Stimulated activated CD4-positive, alpha-beta T cell treated with anti-CD3 and anti-CD28 coated beads, Interleukin-2, amount 100 ng/mL, for 4 hours (primary cell): ENCODE measurements at regions not wholly inside any gene's neighbourhood (a gene's known extent, or its start where the extent isn't known, plus 50 kb on each side); places are given as distances from the start of the nearest gene placed in this dataset.

Experiments used
- DNase-seq: peaks from one replicate; pipeline ENCODE4 v3.0.0-alpha.2; 2020; ENCODE audit warnings: low read depth

DNA sequence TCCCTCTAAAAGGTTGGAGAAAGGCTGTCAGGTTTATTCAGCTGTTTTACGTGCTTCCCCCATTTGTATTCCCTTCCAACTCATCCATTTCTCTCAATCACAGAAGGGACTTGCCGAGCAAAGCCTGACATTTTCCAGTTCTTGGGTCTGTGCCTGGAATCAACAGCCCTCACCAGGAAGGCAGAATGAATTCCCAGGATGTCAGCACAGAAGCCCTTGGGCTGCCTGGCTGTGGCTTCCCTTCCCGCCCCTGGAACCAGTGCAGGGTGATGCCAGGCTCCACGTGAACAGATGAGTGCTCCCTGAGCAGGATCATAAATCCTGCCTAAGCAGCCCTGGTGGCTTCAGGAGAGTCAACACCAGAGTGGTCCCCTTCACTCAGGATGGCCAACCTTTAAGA, 86.1 kb upstream of the CD83 start:
- DNase-seq: no peak

DNA sequence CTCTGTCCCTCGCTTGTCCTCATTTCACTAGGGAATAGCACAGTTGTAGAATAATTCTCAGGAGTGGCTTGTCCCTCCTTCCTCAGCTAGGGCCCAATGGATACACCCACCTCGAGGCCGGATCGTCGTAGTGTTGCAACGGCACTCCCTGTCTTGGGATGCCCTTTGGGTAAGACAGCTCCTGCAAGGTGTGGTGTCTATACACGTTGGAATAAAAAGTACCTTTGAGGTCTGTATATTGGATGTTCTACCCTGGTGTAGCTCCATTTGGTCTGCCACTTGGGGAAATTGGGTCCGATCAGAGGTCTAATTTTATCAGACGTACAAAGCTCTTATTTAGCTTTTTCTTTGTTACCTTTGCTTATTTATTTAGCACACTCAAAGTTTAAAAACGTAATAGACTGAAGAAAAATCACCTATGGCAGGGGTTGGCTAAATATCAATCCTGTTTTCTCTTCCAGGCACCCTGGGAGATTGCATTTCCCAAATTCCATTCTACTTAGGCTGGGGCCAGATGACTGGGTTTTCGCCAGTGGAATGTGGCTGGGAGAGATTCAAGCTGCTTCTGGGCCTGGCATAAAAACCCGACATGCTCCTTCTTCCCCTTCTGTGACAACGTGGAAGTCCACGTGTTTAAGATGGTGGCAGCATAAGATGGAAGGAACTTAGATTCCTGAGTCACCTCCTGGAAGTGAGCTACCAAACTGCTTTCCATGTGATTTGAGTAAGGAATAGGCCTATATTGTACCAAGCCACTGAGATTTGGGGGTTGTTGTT, 82.3 kb upstream of the CD83 start:
- no peak for DNase-seq

DNA sequence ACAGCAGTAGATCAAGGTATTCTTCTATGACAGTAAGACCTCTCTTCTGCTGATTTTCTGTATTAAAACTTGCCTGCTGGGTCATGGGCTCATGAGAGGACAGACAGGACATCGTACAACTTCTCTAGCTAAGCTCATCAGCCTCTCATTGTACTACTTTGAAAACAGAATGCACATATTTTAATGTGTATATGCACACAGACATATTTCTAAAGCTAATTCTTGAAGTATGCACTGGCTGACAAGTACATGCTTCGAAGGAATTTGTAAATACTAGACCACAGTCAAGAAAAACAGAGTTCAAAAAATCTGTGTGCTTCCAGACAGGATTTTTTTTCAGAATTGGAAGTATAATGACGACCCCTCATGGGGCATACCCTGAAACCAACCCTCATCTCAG, 81.7 kb upstream of the CD83 start:
- DNase-seq: no peak

DNA sequence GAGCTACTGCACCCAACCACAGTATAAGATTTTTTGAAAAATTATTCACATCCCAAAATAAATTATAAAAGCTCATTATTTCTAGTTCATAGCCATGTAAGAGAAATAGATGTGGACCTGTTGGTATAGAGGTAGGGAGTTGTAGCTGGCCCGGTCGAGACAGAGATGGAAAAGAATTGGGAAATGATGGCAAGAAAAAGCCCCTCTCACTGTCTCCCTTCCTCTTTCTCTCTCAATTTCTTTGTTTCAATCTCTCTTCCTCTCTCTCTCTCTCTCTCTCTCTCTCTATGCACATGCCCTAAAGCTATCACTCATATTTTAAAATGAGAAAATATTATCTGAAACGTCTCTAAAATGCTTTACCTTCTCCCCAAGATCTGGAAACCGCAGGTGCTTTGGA, 80.7 kb upstream of the CD83 start:
- no peak for DNase-seq

DNA sequence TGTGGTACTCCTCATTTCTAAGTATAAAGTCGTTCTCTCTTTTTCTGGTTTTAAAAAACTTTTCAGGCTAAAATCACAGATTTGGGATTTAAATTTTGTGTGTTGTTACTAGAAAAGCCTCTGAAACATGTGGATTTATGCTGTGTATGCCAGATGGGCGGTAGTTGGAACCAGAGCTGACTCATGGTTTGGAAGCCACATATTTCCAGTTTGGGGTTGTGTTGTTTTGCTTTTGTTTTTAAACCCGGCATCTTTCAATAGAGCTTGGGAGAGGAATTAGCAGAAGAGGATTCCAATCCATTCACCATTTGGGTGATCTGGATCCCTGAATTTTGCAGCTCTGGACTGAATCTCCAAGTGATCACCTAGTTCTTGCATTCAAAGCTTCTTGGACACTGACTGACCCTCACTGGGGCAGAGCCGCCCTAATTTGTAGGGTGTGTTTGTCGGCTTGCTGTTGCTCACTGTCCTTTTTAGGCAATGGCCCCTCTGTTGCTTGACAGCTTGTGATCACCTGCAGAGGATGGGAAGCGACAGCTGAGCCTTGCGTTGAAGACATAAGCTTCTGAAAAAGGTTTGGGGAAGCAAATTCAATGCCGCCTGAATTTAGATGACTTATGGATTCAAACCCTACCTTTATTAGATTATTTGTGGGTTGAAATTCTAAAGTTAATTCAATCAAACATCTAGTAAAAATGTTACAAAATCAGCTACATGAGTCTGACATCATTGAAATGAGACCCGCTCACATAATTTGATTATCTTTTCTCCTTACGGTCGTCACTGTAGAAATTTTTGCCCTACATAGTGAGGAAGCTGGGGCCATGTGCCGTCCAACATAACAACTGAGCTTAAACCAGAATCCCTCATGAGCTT, 79.9 kb upstream of the CD83 start:
- no peak for DNase-seq

DNA sequence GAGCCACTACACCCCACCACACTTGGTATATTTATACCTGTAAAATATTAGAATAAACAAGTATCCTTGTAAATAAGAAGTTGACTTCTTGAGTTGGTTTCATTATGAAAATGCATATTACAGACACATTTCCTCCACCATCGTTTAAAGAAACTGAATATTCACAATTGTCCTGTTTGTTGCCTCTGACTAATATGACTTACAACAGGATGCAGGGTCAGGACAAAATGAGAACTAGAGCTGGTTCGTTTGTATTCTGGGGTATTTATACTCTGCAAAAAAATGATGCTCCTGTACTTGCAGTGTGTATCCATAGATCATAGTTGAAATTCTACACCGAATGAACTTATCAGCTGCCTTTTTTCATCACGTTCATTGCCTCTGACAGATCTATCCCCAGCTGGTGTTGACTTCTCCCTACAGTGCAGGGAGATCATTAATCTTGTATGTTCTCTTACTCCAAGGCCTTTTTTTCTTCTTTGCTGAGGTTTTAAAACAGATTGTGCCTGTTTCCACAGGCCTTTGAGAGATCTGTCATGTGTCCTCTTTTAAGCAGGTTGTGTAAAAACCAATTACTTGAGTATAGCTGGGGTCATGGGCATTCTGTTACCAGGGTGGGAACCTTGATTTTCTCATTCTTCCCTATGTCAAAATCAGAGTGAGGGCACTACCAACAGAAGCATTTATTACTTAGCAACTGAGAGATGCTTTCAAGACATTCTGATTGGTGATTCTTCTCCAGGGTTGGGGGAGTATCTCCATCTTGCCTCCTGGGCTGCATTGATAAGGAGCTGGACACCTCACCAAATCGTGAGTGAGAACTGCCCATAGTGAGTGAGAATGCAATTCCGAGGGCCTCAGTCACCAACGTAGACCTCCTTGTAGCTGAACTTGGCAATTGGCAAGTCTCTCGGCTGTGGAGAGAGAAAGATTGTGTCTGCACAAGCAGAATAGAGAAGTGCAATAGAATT, 78.8 kb upstream of the CD83 start:
- no peak for DNase-seq

DNA sequence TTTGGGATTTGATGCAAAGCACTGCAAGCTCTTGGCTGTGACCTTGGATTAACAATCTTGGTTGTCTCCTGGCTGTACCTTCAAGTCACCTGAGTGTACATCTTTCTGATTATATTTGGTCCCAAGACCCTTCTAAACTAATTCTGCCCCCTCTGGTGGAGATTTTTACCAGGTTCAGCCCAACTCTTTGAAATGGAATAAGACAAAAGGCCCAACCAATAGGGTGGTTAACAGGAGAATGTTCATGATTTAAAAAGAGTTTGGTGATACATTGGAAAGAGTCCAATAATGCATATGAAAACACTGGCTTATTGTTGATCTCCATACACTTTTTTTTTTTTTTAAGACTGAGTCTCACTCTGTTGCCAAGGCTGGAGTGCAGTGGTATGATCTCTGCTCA, 77.5 kb upstream of the CD83 start:
- DNase-seq: no peak

DNA sequence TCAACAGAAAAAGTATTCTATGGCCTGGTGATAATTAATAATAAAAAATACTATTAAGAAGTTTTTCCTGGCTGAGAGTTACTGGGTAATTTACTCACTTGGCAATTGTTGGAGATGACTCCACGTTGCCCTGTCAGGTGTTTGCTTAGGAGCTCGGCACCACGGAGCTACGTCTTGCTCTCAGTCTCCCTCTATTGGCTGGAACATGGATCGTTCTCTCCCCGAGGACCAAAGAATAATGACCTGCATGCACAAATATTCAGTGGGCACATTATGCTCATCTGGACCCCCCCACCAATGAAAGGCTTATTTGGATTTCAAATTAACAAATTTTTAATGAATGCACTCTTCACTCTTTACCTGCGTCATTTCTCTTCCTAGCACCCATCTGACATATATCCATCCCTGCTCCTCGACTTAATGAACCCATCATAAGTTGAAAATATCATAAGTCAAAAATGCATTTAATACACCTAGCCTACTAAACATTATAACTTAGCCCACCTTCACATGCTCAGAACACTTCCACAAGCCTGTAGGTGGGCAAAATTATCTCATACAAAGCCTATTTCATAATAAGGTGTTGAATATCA, 71.0 kb upstream of the CD83 start:
- DNase-seq: peak; percentile 28

DNA sequence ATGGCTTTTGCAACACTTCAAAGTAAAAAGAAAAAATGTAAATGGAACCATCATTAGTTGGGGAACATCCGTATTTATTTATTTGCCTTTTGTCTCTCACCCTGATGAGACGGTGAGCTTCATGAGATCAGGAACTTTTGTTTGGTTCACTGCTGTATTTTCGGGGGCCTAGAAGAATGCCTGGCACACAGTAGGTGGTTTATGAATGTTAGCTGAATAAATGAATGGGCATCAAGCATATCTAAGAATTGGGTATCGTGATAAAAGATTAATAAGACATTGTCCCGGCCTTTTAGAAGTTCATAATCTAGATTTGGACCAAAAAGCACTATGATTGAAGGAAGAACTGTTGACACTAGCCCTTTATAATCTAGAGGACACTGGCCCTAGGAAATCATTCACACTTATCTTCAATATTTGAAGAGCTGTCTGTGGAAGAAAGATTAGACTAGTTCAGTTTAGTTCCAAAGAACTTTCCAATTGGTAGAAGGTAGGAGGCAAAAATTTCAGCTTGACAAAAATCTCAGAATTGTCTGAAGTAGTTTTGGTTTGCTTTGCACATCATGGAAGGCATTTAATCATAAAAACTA, 70.3 kb upstream of the CD83 start:
- DNase-seq: no peak

DNA sequence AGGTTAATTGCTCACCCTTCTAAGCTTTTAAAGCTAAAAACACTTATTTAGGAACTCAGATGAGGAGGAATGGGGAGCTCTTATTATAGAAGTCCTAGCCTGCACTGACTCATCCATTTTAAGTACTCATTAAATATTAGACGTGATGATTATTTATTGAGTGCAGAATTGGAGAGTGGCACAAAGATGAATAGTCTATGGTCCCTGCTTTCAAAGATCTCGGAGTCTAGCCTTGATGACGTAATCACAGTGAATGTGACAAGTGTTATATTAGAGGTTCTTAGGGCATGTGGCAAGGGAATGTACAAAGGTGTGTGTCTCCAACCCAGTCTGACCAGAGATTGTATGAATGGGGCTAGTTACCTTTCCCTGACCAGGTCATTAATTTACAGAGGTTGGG, 68.7 kb upstream of the CD83 start:
- no peak for DNase-seq

DNA sequence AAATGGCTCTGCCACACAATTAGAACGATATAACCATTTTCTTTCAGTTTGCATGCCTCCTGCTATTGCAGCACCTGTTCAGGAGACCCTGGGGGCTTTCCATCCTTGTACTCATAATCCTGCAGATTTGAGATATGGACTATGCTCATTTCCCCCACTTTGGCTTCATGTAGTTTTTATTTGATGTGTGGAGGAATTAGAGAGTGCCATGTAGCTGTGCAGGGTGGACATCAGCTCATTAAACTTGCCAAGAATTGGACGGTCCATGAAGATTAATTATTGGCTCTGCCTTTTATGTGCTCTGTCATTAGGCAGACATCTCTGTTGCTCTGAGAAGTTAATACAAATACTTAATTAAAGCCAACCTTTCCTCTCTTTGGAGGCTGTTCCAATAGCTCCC, 66.2 kb upstream of the CD83 start:
- no peak for DNase-seq

DNA sequence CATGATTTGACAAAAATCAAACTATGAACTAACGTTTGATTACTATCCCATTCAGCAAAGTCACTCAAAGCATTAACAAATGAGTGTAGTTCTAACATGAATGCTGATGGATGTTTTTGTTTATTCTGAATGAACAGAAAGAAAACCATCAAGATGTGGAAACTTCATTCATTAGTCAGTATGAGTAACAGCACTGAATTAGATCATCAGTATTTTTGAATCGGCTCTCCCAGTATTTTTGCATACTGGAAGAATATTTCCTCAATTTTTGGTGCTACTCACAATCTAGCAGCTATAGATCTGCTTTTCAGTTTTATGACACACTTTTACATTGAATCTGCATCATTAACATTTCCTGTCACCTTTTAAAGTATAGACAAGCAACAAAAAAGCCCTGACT, 63.8 kb upstream of the CD83 start:
- no peak for DNase-seq

DNA sequence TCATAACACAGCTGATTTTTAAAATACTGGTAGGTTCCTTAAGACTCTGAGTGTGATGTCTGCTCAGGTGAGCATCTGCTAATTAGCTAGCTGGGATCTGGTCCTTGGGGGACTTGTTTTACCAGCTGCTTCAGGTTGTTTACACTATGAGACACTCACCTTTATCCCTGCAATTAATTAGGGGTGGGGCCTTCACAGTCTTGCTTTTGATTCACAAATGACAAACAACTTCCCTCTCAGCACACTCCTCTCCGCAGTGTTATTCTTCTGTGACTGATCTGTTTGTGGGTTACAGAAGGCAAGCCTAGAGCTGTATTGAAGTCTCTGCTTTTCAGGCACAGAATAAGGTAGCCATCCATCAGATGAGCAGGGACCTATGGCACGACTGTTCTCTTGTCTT, 62.0 kb upstream of the CD83 start:
- no peak for DNase-seq

DNA sequence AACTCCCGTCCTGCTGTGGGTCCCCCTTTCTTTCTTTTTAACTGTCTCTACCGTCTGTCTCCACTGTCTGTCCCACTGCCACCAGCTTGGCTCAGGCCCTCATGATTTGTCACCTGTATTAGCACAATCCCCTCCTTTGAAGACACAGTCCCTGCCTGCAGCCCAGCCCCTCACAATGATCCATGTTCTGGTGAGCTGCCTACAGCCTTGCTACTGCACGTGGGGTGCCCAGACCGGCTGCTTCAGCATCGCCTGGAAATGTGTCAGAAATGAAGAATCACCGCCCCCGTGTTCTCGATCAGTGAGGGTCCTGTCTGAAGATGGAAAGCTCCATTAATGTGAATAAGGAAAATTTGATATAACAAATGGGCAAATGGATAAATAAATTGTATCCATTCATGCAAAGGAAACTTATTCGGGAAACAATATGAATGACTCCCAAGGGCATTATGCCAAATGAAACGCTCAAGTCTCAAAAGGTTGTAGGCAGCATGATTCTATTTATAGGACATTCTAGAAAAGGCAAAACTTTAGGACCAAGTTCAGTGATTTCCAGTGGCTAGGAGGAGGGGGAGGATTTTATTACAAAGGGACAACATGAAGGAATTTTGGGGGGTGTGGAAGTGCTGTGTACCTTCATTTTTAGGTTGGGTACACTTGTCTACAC, 59.4 kb upstream of the CD83 start:
- DNase-seq: no peak

DNA sequence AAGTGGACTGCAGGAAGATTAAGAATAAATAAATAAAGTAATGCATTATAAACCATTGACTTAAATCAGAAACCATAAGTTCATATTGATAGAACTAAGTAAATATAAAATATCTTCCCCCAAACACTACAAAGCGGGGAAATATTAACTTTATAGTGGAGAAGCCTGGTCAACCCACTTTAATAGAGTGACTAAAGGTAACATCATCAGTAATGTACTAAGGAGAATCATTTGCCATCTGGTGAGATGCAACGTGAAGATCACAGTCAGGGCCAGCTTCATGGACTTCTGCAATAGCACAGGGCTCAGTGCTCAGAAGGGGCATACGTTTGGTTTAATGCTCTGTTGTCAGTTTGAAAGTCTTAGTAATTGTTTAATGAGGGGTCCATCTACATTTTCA, 58.8 kb upstream of the CD83 start:
- DNase-seq: no peak

DNA sequence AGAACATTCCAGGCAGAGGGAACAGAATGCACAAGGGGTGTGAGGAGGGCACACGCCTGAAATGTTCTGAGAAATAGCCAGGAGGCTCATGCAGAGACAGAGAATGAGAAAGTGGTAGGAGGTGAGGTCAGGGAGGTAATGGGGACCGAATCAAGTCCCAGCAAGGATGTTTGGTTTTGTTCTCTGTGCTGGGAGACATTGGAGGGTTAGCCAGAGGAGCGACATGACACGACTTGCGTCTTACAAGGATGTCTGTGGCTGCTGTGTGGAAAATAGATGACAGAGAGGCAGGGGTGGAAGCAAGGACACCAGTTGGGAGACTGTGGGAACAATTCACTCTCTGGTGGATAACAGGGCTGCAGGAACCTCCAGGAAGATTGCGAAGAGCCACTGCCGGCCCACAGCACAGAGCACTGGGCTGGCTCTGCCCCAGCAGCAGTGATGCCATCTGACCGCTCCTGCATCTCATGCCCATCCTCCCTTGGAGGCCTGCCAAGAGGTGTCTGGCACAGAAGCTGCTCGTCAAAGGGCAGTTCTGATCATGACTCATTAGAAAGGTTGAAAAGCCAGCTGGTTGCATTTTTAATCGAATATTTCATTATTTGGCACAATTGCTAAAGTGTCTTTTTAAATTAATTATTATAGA, 57.7 kb upstream of the CD83 start:
- no peak for DNase-seq

DNA sequence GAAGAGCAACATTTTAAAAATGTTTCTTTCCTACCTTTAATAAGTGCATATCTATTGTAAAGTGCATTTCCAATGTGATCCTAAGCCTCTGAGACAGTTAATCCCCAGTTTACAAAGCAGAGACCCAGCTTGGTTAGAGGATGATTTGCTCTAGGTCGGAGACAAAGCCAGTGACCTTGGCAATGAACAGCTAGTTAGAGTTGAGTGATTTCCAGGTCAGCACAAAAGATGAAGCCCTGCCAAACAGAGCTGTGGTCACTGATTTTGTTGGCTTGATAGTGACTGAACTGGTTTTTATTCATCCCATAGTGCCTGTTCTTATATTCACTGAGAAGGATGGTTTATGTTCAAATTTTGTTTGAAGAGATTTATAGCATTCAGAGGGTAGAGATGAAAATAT, 56.6 kb upstream of the CD83 start:
- DNase-seq: no peak

DNA sequence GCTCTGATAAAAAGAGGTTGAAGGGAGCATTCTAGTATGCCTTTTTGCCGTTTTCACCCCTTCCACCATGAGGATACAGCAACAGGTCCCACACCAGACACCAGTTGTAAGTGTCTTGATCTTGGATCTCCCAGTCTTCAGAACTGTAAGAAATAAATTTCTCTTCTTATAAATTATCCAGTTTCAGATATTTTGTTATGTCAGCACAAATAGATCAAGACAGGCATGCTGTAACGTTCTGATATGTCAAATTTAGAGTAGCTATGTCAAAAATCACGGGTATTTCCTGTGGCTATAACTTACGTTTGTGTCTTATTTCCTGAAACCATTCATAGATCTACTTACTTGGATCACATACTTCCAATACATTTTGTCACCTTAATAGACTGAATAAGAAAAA, 55.9 kb upstream of the CD83 start:
- no peak for DNase-seq

DNA sequence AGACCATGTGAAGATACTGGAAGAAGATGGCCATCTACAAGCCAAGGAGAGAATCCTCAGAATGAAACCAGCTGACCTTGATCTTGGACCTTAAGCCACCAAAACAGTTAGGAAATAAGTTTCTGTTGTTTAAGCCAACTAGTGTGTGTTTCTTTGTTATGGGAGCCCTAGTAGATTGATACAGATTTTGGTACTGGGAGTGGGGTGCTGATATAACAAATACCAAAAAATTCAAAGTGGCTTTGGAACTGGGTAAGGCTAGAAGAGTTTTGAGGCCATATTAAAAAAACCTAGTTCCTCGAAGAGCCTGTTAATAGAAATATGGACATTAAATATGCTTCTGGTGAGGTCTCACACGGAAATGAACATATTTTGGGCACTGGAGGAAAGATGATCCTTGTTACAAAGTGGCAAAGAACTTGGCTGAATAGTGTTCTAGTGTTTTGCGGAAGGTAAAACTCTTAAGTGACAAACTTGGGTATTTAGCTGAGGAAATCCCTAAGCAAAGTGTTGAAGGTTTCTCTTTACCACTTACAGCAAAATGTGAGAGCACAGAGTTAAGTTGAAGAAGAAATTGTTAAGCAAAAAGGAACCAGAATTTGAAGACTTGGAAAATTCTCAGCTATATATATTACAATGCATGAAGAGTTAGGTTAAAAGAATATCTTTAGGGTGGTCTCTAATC, 55.1 kb upstream of the CD83 start:
- DNase-seq: no peak

DNA sequence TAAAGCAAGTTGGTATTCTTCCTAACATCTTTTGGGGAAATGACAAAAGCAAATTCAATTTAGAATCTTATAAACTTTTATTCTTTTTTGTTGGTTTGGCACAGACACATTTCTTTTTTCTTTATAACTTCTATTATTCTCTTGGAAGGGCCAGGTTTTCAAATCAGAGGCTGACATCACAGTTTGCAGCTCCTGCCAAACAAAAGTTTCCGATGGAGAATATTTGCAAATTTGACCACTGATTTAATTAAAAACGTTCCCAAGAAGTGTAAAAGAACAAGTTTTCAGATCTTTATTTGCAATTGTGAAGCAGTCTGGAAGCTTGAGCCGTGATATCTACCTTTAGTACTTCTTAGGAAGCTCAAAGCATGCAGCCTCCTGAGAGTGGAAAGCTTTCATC, 53.8 kb upstream of the CD83 start:
- no peak for DNase-seq
